ENCODE measurements at regions not wholly inside any gene's neighbourhood (a gene's known extent, or its start where the extent isn't known, plus 50 kb on each side); places are given as distances from the start of the nearest gene placed in this dataset.

GRCh38 chr12:89087876-89088275 is 264.4 kb downstream of the DUSP6 start:
- DNase-seq, result no peak

GRCh38 chr12:89087149-89087825 is 265.0 kb downstream of the DUSP6 start:
- DNase-seq, result no peak

- DNase-seq, result no peak
Observed at GRCh38 chr12:89085421-89085820, 266.9 kb downstream of the DUSP6 start.

- no peak for DNase-seq
Observed at GRCh38 chr12:89084751-89085150, 267.6 kb downstream of the DUSP6 start.

- DNase-seq, result no peak
Observed at GRCh38 chr12:89083491-89083890, 268.8 kb downstream of the DUSP6 start.

GRCh38 chr12:89082370-89082753 is 269.9 kb downstream of the DUSP6 start:
- DNase-seq, result no peak

- DNase-seq, result no peak
Observed at GRCh38 chr12:89081719-89082369, 270.5 kb downstream of the DUSP6 start.

- DNase-seq, result no peak
Observed at GRCh38 chr12:89080793-89081465, 271.4 kb downstream of the DUSP6 start.

GRCh38 chr12:89075880-89076540 is 276.3 kb downstream of the DUSP6 start:
- DNase-seq, result no peak

- no peak for DNase-seq
Observed at GRCh38 chr12:89073659-89074058, 278.6 kb downstream of the DUSP6 start.

GRCh38 chr12:89073027-89073398 is 279.3 kb downstream of the DUSP6 start:
- DNase-seq, result no peak

GRCh38 chr12:89072294-89073026 is 279.8 kb downstream of the DUSP6 start:
- DNase-seq, result no peak

GRCh38 chr12:89070603-89071002 is 281.7 kb downstream of the DUSP6 start:
- peak in 1 of 2 donors; percentile 25 for DNase-seq

GRCh38 chr12:89069431-89069830 is 282.9 kb downstream of the DUSP6 start:
- no peak for DNase-seq

GRCh38 chr12:89067421-89068187 is 284.7 kb downstream of the DUSP6 start:
- no peak for DNase-seq

GRCh38 chr12:89064780-89065179 is 287.5 kb downstream of the DUSP6 start:
- DNase-seq, result no peak

- no peak for DNase-seq
Observed at GRCh38 chr12:89064151-89064550, 288.1 kb downstream of the DUSP6 start.

- no peak for DNase-seq
Observed at GRCh38 chr12:89062996-89063395, 289.3 kb downstream of the DUSP6 start.

GRCh38 chr12:89059721-89060541 is 292.4 kb downstream of the DUSP6 start:
- no peak for DNase-seq

- no peak for DNase-seq
Observed at GRCh38 chr12:89059056-89059455, 293.2 kb downstream of the DUSP6 start.

- no peak for DNase-seq
Observed at GRCh38 chr12:89058402-89058801, 293.9 kb downstream of the DUSP6 start.

Data from stimulated activated CD4-positive, alpha-beta T cell treated with anti-CD3 and anti-CD28 coated beads, Interleukin-2, amount 100 ng/mL, for 24 hours (primary cell).